Tibial nerve (tissue), 4 donors: ENCODE measurements at regions not wholly inside any gene's neighbourhood (a gene's known extent, or its start where the extent isn't known, plus 50 kb on each side); places are given as distances from the start of the nearest gene placed in this dataset.

Experiments
- EP300 ChIP-seq, 2 donors: sonication (generic); formaldehyde crosslinking; IDR thresholded peaks; one replicate each; pipeline ENCODE4 v1.6.1; 2017; ENCODE audit warnings: antibody characterized with exemption in 2 of 2, mild to moderate bottlenecking in 1 of 2
- POLR2A ChIP-seq, 2 donors: fragments of 450-650 bp; IDR thresholded peaks; one replicate each; pipeline ENCODE4 v1.6.1; 2017; ENCODE audit warnings: antibody characterized with exemption in 2 of 2, mild to moderate bottlenecking in 2 of 2, moderate library complexity in 2 of 2
- TF ChIP-seq, protein P1 (sequence below), 5 experiments: fragments of 200-600 bp in 3 of 5; fragments of 450-650 bp in 2 of 5; sonication (generic) in 3 of 5; IDR thresholded peaks; one replicate each; pipeline ENCODE4 v1.5.1; 2016 to 2019; ENCODE audit warnings: antibody characterized with exemption in 5 of 5, mild to moderate bottlenecking in 3 of 5, moderate library complexity in 2 of 5

DNA sequence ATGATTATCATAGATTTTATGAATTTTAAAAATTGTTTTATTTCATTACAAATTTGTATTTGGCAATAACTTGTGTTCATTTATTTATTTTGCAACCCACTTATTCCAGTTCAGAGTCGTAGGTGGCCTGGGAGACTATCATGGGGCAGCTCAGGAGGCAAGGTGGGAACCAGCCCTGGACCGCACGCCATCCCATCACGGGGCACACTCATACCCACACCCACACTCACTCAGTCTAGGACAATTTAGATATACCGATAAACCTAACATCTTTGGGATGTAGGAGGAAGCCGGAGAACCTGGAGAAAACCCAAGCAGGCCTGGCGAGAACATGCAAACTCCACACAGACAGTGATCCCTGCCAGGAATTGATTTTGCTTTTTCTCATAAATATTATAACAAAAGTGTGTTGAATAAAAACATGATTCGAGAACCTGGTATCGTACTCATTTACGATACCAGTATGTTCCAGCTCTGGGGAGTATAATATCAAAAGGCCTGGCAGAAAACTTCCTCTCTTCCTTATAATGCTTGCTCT lies 205.3 kb downstream of the NFKBIZ start:
- TF ChIP-seq, protein P1, sequence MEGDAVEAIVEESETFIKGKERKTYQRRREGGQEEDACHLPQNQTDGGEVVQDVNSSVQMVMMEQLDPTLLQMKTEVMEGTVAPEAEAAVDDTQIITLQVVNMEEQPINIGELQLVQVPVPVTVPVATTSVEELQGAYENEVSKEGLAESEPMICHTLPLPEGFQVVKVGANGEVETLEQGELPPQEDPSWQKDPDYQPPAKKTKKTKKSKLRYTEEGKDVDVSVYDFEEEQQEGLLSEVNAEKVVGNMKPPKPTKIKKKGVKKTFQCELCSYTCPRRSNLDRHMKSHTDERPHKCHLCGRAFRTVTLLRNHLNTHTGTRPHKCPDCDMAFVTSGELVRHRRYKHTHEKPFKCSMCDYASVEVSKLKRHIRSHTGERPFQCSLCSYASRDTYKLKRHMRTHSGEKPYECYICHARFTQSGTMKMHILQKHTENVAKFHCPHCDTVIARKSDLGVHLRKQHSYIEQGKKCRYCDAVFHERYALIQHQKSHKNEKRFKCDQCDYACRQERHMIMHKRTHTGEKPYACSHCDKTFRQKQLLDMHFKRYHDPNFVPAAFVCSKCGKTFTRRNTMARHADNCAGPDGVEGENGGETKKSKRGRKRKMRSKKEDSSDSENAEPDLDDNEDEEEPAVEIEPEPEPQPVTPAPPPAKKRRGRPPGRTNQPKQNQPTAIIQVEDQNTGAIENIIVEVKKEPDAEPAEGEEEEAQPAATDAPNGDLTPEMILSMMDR (IDR thresholded peaks at IDR 0.05): no peak
- TF ChIP-seq EP300 (IDR thresholded peaks at IDR 0.05): no peak
- no peak for TF ChIP-seq POLR2A (IDR thresholded peaks at IDR 0.05)
